GM19467 (cell line): ENCODE measurements at regions not wholly inside any gene's neighbourhood (a gene's known extent, or its start where the extent isn't known, plus 50 kb on each side); places are given as distances from the start of the nearest gene placed in this dataset.
"Not testable (repeated sequence)": the region's sequence is repeated elsewhere in the genome, so short reads cannot be mapped to it uniquely, and the experiment has no call there.

Experiments
- ATAC-seq: cut with Tn5 transposase; IDR thresholded peaks from one replicate; pipeline ENCODE4 v1.9.1; 2021; ENCODE audit warnings: mild to moderate bottlenecking, moderate library complexity; ENCODE audit not compliant: unreplicated experiment

- ATAC-seq: no peak
Observed at GRCh38 chrX:41033299-41033698, 51.9 kb upstream of the USP9X start.

DNA sequence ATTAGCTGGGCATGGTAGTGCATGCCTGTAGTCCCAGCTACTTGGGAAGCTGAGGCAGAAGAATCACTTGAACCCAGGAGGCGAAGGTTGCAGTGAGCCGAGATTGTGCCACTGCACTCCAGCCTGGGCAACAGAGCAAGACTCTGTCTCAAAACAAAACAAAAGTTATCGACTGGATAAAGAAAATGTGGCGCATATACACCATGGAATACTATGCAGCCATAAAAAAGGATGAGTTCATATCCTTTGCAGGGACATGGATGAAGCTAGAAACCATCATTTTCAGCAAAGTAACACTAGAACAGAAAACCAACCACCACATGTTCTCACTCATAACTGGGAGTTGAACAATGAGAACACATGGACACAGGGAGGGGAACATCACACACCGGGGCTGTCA, 50.3 kb upstream of the USP9X start:
- ATAC-seq: not testable (repeated sequence)
